ENCODE measurements at regions not wholly inside any gene's neighbourhood (a gene's known extent, or its start where the extent isn't known, plus 50 kb on each side); places are given as distances from the start of the nearest gene placed in this dataset.

- Histone ChIP-seq H3K27me3 (ENCODE audit: control insufficient read depth in 4 of 4, insufficient read depth in 4 of 4, low read length in 3 of 4) (no peaks in the 10 kb centered on the region), H3K4me1 (ENCODE audit: control insufficient read depth in 4 of 4, insufficient read depth in 4 of 4, low read length in 3 of 4) (no peaks in the 10 kb centered on the region), H3K36me3 (ENCODE audit: control insufficient read depth in 4 of 4, insufficient read depth in 3 of 4, low read depth in 1 of 4, low read length in 3 of 4) (no peaks in the 10 kb centered on the region), H3K9ac (ENCODE audit: low read depth in 1 of 2, low read length in 2 of 2) (no peak overlapping the region), H3K27ac (ENCODE audit: low read depth in 1 of 2, low read length in 2 of 2) (no peak overlapping the region), H3K9me3 (ENCODE audit: control insufficient read depth in 4 of 4, low read length in 3 of 4) (no peaks in the 10 kb centered on the region), H3K4me3 (ENCODE audit: low read depth in 1 of 3, low read length in 3 of 3) (no peak overlapping the region)
- TF ChIP-seq, protein P1, sequence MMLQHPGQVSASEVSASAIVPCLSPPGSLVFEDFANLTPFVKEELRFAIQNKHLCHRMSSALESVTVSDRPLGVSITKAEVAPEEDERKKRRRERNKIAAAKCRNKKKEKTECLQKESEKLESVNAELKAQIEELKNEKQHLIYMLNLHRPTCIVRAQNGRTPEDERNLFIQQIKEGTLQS (IDR thresholded peaks at IDR 0.05), result no peak
- no peak for TF ChIP-seq GABPA (IDR thresholded peaks at IDR 0.05 in 1 of 2, conservative IDR thresholded peaks at IDR 0.05 in 1 of 2)
- no peak for TF ChIP-seq CTCF (IDR thresholded peaks at IDR 0.05; ENCODE audit: low read depth, low read length, missing input control)
- TF ChIP-seq FOXA2 (IDR thresholded peaks at IDR 0.05), result no peak
- TF ChIP-seq HNF4A (conservative IDR thresholded peaks at IDR 0.05), result no peak
- TF ChIP-seq HNF4G (IDR thresholded peaks at IDR 0.05), result no peak
- 84% methylated on average over 4 of the region's 4 CpGs for WGBS
- DNase-seq (ENCODE audit: low spot score), result no peak
These were observed 52.7 kb upstream of the ALK start for GRCh38 chr2:29974086-29974485.

- no peaks in the 10 kb centered on the region for H3K27me3 ChIP-seq (ENCODE audit: control insufficient read depth in 4 of 4, insufficient read depth in 4 of 4, low read length in 3 of 4)
- H3K36me3 ChIP-seq (ENCODE audit: control insufficient read depth in 4 of 4, insufficient read depth in 3 of 4, low read depth in 1 of 4, low read length in 3 of 4), result no peaks in the 10 kb centered on the region
- H3K9me3 ChIP-seq (ENCODE audit: control insufficient read depth in 4 of 4, low read length in 3 of 4), result no peaks in the 10 kb centered on the region
- DNase-seq (ENCODE audit: low spot score), result no peak
- H3K9ac ChIP-seq (ENCODE audit: low read depth in 1 of 2, low read length in 2 of 2), result no peak overlapping the region
- peaks cover 0 to 3% (median 1%) of the 10 kb centered on the region in 4 donors for H3K4me1 ChIP-seq (ENCODE audit: control insufficient read depth in 4 of 4, insufficient read depth in 4 of 4, low read length in 3 of 4)
- no peak for TF ChIP-seq EGR1 (IDR thresholded peaks at IDR 0.05; ENCODE audit: low read depth in 2 of 2)
- TF ChIP-seq CTCF (IDR thresholded peaks at IDR 0.05; ENCODE audit: low read depth, low read length, missing input control), result no peak
- TF ChIP-seq TAF1 (conservative IDR thresholded peaks at IDR 0.05), result no peak
- no peak for TF ChIP-seq RAD21 (IDR thresholded peaks at IDR 0.05)
- no peak for TF ChIP-seq JUND (IDR thresholded peaks at IDR 0.05)
- no peak for TF ChIP-seq NR2F2 (IDR thresholded peaks at IDR 0.05)
- no peak for TF ChIP-seq HNF4G (IDR thresholded peaks at IDR 0.05)
- TF ChIP-seq, protein P2, sequence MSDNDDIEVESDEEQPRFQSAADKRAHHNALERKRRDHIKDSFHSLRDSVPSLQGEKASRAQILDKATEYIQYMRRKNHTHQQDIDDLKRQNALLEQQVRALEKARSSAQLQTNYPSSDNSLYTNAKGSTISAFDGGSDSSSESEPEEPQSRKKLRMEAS (IDR thresholded peaks at IDR 0.05), result no peak
- no peak for TF ChIP-seq FOXA2 (IDR thresholded peaks at IDR 0.05)
- TF ChIP-seq FOXA1 (IDR thresholded peaks at IDR 0.05), result no peak
- no peak for TF ChIP-seq SP1 (IDR thresholded peaks at IDR 0.05)
- TF ChIP-seq RXRA (IDR thresholded peaks at IDR 0.05), result no peak
- no peak for TF ChIP-seq REST (IDR thresholded peaks at IDR 0.05)
- TF ChIP-seq, protein P1 (IDR thresholded peaks at IDR 0.05), result no peak
- no peak for TF ChIP-seq YY1 (IDR thresholded peaks at IDR 0.05)
- no peak for TF ChIP-seq HNF4A (conservative IDR thresholded peaks at IDR 0.05)
- no peak for TF ChIP-seq GABPA (IDR thresholded peaks at IDR 0.05 in 1 of 2, conservative IDR thresholded peaks at IDR 0.05 in 1 of 2)
- TF ChIP-seq, protein P3, sequence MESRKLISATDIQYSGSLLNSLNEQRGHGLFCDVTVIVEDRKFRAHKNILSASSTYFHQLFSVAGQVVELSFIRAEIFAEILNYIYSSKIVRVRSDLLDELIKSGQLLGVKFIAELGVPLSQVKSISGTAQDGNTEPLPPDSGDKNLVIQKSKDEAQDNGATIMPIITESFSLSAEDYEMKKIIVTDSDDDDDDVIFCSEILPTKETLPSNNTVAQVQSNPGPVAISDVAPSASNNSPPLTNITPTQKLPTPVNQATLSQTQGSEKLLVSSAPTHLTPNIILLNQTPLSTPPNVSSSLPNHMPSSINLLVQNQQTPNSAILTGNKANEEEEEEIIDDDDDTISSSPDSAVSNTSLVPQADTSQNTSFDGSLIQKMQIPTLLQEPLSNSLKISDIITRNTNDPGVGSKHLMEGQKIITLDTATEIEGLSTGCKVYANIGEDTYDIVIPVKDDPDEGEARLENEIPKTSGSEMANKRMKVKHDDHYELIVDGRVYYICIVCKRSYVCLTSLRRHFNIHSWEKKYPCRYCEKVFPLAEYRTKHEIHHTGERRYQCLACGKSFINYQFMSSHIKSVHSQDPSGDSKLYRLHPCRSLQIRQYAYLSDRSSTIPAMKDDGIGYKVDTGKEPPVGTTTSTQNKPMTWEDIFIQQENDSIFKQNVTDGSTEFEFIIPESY (IDR thresholded peaks at IDR 0.05), result no peak
- no peak overlapping the region for H3K4me3 ChIP-seq (ENCODE audit: low read depth in 1 of 3, low read length in 3 of 3)
- no peak overlapping the region for H3K27ac ChIP-seq (ENCODE audit: low read depth in 1 of 2, low read length in 2 of 2)
- WGBS, result 71% methylated on average over 3 of the region's 3 CpGs
These were observed 55.9 kb upstream of the ALK start for GRCh38 chr2:29977284-29977683.
